ENCODE measurements at regions not wholly inside any gene's neighbourhood (a gene's known extent, or its start where the extent isn't known, plus 50 kb on each side); places are given as distances from the start of the nearest gene placed in this dataset.

DNA sequence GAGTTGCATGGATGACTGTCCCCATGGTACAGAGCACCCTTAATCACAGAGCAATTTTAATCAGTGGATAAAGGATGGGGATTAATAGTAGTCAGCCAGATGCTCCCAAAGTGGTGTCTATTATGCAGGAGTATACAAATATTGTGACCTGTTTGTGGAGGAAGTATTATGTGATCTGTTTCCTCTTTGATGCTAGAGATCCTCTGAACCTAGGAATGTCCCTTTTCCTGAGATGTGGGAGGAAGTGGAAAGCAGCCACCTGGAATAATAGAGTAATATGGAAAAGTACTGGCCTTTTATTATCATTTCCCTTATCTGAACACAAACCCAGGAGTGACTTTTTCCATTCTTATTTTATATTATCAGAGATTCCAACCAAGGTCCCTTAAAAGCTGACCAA, 94.2 kb upstream of the EFEMP1 start:
- Histone ChIP-seq H3K4me3 (no peak overlapping the region), H3K9me3 (no peaks in the 10 kb centered on the region), H3K4me1 (no peaks in the 10 kb centered on the region), H3K36me3 (no peaks in the 10 kb centered on the region), H3K27ac (no peak overlapping the region), H3K27me3 (no peaks in the 10 kb centered on the region)
- TF ChIP-seq POLR2A (IDR thresholded peaks at IDR 0.05), result no peak
- no peak for DNase-seq (ENCODE audit: low spot score in 2 of 2)

- 77% methylated on average over 8 of the region's 8 CpGs for WGBS
- DNase-seq (ENCODE audit: low spot score in 2 of 2), result no peak
- Histone ChIP-seq H3K4me3 (no peak overlapping the region), H3K36me3 (no peaks in the 10 kb centered on the region), H3K27ac (no peak overlapping the region), H3K27me3 (no peaks in the 10 kb centered on the region), H3K9me3 (no peaks in the 10 kb centered on the region), H3K4me1 (no peaks in the 10 kb centered on the region)
- TF ChIP-seq POLR2AphosphoS5 (IDR thresholded peaks at IDR 0.05) (no peak), EP300 (IDR thresholded peaks at IDR 0.05) (no peak), POLR2A (IDR thresholded peaks at IDR 0.05) (no peak)
- TF ChIP-seq, protein P1, sequence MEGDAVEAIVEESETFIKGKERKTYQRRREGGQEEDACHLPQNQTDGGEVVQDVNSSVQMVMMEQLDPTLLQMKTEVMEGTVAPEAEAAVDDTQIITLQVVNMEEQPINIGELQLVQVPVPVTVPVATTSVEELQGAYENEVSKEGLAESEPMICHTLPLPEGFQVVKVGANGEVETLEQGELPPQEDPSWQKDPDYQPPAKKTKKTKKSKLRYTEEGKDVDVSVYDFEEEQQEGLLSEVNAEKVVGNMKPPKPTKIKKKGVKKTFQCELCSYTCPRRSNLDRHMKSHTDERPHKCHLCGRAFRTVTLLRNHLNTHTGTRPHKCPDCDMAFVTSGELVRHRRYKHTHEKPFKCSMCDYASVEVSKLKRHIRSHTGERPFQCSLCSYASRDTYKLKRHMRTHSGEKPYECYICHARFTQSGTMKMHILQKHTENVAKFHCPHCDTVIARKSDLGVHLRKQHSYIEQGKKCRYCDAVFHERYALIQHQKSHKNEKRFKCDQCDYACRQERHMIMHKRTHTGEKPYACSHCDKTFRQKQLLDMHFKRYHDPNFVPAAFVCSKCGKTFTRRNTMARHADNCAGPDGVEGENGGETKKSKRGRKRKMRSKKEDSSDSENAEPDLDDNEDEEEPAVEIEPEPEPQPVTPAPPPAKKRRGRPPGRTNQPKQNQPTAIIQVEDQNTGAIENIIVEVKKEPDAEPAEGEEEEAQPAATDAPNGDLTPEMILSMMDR (IDR thresholded peaks at IDR 0.05), result no peak
These were observed 94.7 kb upstream of the EFEMP1 start for GRCh38 chr2:56018267-56018666.

DNA sequence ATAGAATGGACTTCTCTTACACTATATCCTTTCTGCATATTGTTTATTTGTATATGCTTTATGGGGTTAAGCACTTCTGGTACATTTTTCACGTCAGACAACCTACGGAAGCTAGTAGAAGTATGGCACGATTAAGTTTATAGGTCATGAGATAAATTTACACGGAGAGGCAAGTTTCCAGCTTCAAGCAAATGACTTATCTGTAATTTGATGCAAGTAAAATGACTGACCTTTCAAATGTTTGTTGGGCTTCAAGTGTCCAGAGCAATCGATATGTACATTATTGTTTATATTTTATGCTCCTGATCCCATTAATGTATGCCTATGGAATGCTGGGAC, 97.5 kb upstream of the EFEMP1 start:
- no peaks in the 10 kb centered on the region for H3K36me3 ChIP-seq
- no peaks in the 10 kb centered on the region for H3K4me1 ChIP-seq
- H3K4me3 ChIP-seq, result no peak overlapping the region
- H3K9me3 ChIP-seq, result no peaks in the 10 kb centered on the region
- DNase-seq (ENCODE audit: low spot score in 2 of 2), result no peak
- no peak overlapping the region for H3K27ac ChIP-seq
- WGBS, result 84% methylated on average over 5 of the region's 5 CpGs
- no peaks in the 10 kb centered on the region for H3K27me3 ChIP-seq
- TF ChIP-seq POLR2AphosphoS5 (IDR thresholded peaks at IDR 0.05) (no peak), EP300 (IDR thresholded peaks at IDR 0.05) (no peak), POLR2A (IDR thresholded peaks at IDR 0.05) (no peak)
- TF ChIP-seq, protein P1 (IDR thresholded peaks at IDR 0.05), result no peak

GRCh38 chr2:56021579-56021978, 98.0 kb upstream of the EFEMP1 start:
- no peaks in the 10 kb centered on the region for H3K9me3 ChIP-seq
- H3K4me3 ChIP-seq, result no peak overlapping the region
- no peak overlapping the region for H3K27ac ChIP-seq
- 96% methylated on average over 5 of the region's 5 CpGs for WGBS
- no peaks in the 10 kb centered on the region for H3K27me3 ChIP-seq
- H3K4me1 ChIP-seq, result no peaks in the 10 kb centered on the region
- TF ChIP-seq POLR2AphosphoS5 (IDR thresholded peaks at IDR 0.05) (no peak), POLR2A (IDR thresholded peaks at IDR 0.05) (no peak), EP300 (IDR thresholded peaks at IDR 0.05) (no peak)
- TF ChIP-seq, protein P1 (IDR thresholded peaks at IDR 0.05), result no peak
- DNase-seq (ENCODE audit: low spot score in 2 of 2), result no peak
- no peaks in the 10 kb centered on the region for H3K36me3 ChIP-seq

- Histone ChIP-seq H3K9me3 (no peaks in the 10 kb centered on the region), H3K27me3 (no peaks in the 10 kb centered on the region), H3K4me3 (no peak overlapping the region), H3K4me1 (no peaks in the 10 kb centered on the region), H3K27ac (no peak overlapping the region), H3K36me3 (no peaks in the 10 kb centered on the region)
- DNase-seq (ENCODE audit: low spot score in 2 of 2), result no peak
- TF ChIP-seq POLR2AphosphoS5 (IDR thresholded peaks at IDR 0.05), result no peak
- no peak for TF ChIP-seq POLR2A (IDR thresholded peaks at IDR 0.05)
- no peak for TF ChIP-seq EP300 (IDR thresholded peaks at IDR 0.05)
- TF ChIP-seq, protein P1 (IDR thresholded peaks at IDR 0.05), result no peak
- WGBS, result 64% methylated on average over 1 of the region's 1 CpG
These were observed 102.0 kb upstream of the EFEMP1 start for GRCh38 chr2:56025469-56026193.

- H3K4me3 ChIP-seq, result no peak overlapping the region
- DNase-seq (ENCODE audit: low spot score in 2 of 2), result no peak
- no peaks in the 10 kb centered on the region for H3K27me3 ChIP-seq
- WGBS, result 95% methylated on average over 2 of the region's 2 CpGs
- H3K36me3 ChIP-seq, result no peaks in the 10 kb centered on the region
- H3K9me3 ChIP-seq, result no peaks in the 10 kb centered on the region
- no peaks in the 10 kb centered on the region for H3K4me1 ChIP-seq
- no peak overlapping the region for H3K27ac ChIP-seq
- TF ChIP-seq POLR2A (IDR thresholded peaks at IDR 0.05) (no peak), EP300 (IDR thresholded peaks at IDR 0.05) (no peak), POLR2AphosphoS5 (IDR thresholded peaks at IDR 0.05) (no peak)
- TF ChIP-seq, protein P1 (IDR thresholded peaks at IDR 0.05), result no peak
These were observed 103.2 kb upstream of the EFEMP1 start for GRCh38 chr2:56026828-56027227.
